ENCODE measurements at regions not wholly inside any gene's neighbourhood (a gene's known extent, or its start where the extent isn't known, plus 50 kb on each side); places are given as distances from the start of the nearest gene placed in this dataset.

GRCh38 chr12:87849074-87849473, 180.1 kb downstream of the C12orf50 start:
- TF ChIP-seq CTCF (IDR thresholded peaks at IDR 0.05) (no peak), POLR2A (IDR thresholded peaks at IDR 0.05) (no peak)
